Central memory CD8-positive, alpha-beta T cell (primary cell): ENCODE measurements at regions not wholly inside any gene's neighbourhood (a gene's known extent, or its start where the extent isn't known, plus 50 kb on each side); places are given as distances from the start of the nearest gene placed in this dataset.

ENCODE experiments used
- ATAC-seq: fragments of 150-1000 bp; cut with Tn5 transposase; replicated peaks from 2 replicates; pipeline ENCODE4 v1.10.0; 2022; ENCODE audit warnings: mild to moderate bottlenecking, moderate FRiP score, moderate number of reproducible peaks; ENCODE audit not compliant: poor library complexity, severe bottlenecking; ENCODE audit errors: extremely low read depth
- DNase-seq, 2 donors: peaks; one replicate each; pipeline ENCODE4 v3.0.0; 2021; ENCODE audit warnings: low spot score in 2 of 2
- H3K27ac Mint-ChIP-seq: one replicate; pipeline ENCODE4 v1.8.0; 2022; ENCODE audit warnings: low read depth, mild to moderate bottlenecking, moderate library complexity, mixed read lengths
- H3K27me3 Mint-ChIP-seq: one replicate; pipeline ENCODE4 v1.8.0; 2022; ENCODE audit warnings: mixed read lengths
- H3K36me3 Mint-ChIP-seq: one replicate; pipeline ENCODE4 v1.8.0; 2022; ENCODE audit warnings: mild to moderate bottlenecking, moderate library complexity, mixed read lengths; ENCODE audit not compliant: insufficient read depth
- H3K4me1 Mint-ChIP-seq: one replicate; pipeline ENCODE4 v1.8.0; 2022; ENCODE audit warnings: mixed read lengths
- H3K4me3 Mint-ChIP-seq: one replicate; pipeline ENCODE4 v1.8.0; 2022; ENCODE audit warnings: mild to moderate bottlenecking, moderate library complexity, mixed read lengths
- H3K9me3 Mint-ChIP-seq: one replicate; pipeline ENCODE4 v1.8.0; 2022; ENCODE audit warnings: mixed read lengths

DNA sequence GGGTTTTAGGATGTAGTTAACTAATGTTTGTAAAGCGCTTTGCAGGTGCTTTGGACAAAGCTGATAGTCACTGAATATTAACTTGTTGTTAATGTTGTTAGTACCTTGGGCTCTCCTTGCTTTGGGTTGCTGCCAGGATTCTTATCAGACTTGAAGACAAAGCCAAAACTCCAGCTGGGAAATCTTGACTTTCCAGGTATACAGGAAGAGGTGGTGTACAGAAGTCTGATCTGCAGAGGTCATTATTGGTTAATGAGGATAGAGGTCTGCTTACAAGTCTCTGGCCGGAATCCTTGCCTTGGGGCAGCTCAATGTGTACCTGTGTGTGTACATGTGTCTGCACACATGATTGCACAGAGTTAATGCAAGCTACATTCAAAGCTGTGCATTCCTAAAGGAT lies 96.0 kb upstream of the POU3F1 start:
- H3K27ac Mint-ChIP-seq: no peak overlapping the region
- H3K9me3 Mint-ChIP-seq: peaks cover 9% of the 10 kb centered on the region
- H3K36me3 Mint-ChIP-seq: no peaks in the 10 kb centered on the region
- H3K4me3 Mint-ChIP-seq: no peak overlapping the region
- no peaks in the 10 kb centered on the region for H3K4me1 Mint-ChIP-seq
- DNase-seq: no peak
- ATAC-seq: no peak
- H3K27me3 Mint-ChIP-seq: peaks cover 74% of the 10 kb centered on the region

- H3K36me3 Mint-ChIP-seq: no peaks in the 10 kb centered on the region
- no peak overlapping the region for H3K27ac Mint-ChIP-seq
- no peak for ATAC-seq
- H3K4me3 Mint-ChIP-seq: no peak overlapping the region
- no peak for DNase-seq
- no peaks in the 10 kb centered on the region for H3K4me1 Mint-ChIP-seq
- H3K27me3 Mint-ChIP-seq: peaks cover 85% of the 10 kb centered on the region
- H3K9me3 Mint-ChIP-seq: peaks cover 9% of the 10 kb centered on the region
Observed at GRCh38 chr1:38141483-38141882, 94.9 kb upstream of the POU3F1 start.

DNA sequence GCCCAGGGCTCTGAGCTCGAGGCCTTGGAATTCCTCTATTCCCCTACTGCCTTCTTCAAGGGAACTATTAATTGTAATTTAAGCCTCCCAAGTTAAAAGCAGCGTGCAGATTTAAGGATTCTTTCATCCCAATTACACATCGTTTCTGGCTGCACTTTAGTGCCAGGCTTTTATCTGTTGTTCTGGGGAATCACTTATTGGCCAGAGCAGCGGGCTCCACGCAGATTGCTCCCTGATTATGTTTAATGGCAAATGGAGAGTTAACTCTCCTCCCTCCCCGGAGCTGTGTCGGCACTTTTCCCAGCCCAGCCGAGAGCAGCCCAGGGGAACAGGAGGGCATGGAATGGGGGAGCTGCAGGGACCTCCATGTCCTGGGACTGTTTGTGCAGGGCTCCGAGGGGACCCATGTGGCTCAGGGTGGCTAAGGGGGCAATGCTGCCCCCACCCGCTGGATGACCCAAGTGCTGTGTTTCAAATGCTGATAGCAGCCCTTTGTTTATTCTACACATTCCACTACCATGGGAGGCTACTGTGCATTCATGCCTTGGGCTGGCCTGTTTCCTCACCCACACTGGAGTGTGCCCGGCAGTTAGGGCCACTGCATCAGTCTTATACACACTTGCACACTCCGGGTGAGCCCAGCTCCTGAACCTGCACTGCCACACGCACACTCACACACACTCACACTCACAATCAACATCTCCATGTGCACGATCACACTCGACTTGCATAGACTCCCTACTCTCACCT lies 93.3 kb upstream of the POU3F1 start:
- Mint-ChIP-seq H3K9me3 (no peaks in the 10 kb centered on the region), H3K27me3 (peaks cover 87% of the 10 kb centered on the region), H3K4me3 (no peak overlapping the region), H3K27ac (no peak overlapping the region), H3K36me3 (no peaks in the 10 kb centered on the region), H3K4me1 (no peaks in the 10 kb centered on the region)
- no peak for DNase-seq
- ATAC-seq: no peak

- Mint-ChIP-seq H3K4me3 (no peak overlapping the region), H3K9me3 (no peaks in the 10 kb centered on the region), H3K36me3 (no peaks in the 10 kb centered on the region), H3K27ac (no peak overlapping the region), H3K27me3 (peaks cover 85% of the 10 kb centered on the region), H3K4me1 (no peaks in the 10 kb centered on the region)
- ATAC-seq (no peak), DNase-seq (no peak)
Observed at GRCh38 chr1:38138498-38139233, 92.1 kb upstream of the POU3F1 start.

- Mint-ChIP-seq H3K9me3 (no peaks in the 10 kb centered on the region), H3K4me1 (no peaks in the 10 kb centered on the region), H3K27ac (no peak overlapping the region), H3K27me3 (peaks cover 85% of the 10 kb centered on the region), H3K36me3 (no peaks in the 10 kb centered on the region), H3K4me3 (no peak overlapping the region)
- DNase-seq: no peak
- no peak for ATAC-seq
Observed at GRCh38 chr1:38137164-38137563, 90.6 kb upstream of the POU3F1 start.

- peaks cover 83% of the 10 kb centered on the region for H3K27me3 Mint-ChIP-seq
- ATAC-seq (no peak), DNase-seq (no peak)
- H3K4me1 Mint-ChIP-seq: no peaks in the 10 kb centered on the region
- H3K36me3 Mint-ChIP-seq: no peaks in the 10 kb centered on the region
- no peaks in the 10 kb centered on the region for H3K9me3 Mint-ChIP-seq
- no peak overlapping the region for H3K27ac Mint-ChIP-seq
- H3K4me3 Mint-ChIP-seq: no peak overlapping the region
Observed at GRCh38 chr1:38135625-38136414, 89.2 kb upstream of the POU3F1 start.

DNA sequence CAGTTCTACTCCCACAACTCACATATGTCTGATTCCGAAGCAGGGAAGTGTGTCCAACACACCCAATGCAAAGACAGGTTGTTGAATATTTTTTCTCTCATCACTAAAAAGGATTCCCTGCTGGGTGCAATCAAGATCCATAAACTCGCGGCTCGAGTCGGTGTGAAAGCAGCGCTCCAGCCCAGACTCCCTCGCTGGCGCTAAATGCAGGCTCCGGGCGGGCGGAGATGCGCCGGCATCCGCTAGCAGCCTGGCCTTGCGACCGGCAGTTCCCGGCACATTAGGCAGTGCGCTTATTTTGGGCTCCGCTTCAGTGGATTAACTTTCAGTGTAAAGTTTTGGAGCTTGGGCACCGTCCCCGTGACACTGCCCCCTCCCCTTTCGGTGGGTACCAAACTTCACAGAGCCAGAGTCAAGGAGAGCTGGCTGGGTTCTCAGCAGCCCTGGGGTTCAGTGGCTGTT lies 87.7 kb upstream of the POU3F1 start:
- H3K27ac Mint-ChIP-seq: no peak overlapping the region
- DNase-seq (no peak), ATAC-seq (no peak)
- no peaks in the 10 kb centered on the region for H3K4me1 Mint-ChIP-seq
- no peak overlapping the region for H3K4me3 Mint-ChIP-seq
- H3K9me3 Mint-ChIP-seq: no peaks in the 10 kb centered on the region
- H3K27me3 Mint-ChIP-seq: peaks cover 83% of the 10 kb centered on the region
- H3K36me3 Mint-ChIP-seq: no peaks in the 10 kb centered on the region

DNA sequence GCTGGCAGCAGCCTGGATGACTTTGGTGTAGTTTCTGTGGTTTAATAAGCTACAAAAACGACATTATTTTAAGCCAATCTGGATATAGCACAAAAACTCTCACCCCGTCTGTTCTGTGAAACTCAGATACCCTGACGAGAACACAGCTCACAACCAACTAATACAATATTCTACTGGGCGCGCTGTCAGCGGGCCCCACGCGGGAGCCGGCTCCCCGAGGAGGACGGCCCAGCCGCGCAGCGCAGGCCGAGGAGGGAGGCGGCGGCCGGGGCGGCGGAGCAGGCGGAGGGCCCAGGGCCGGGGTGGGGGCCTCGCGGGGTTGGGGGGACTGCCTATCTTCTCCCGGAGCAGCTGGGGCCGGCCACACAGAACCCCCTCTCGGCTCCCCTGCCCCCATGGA lies 87.2 kb upstream of the POU3F1 start:
- Mint-ChIP-seq H3K4me3 (no peak overlapping the region), H3K9me3 (no peaks in the 10 kb centered on the region), H3K4me1 (no peaks in the 10 kb centered on the region), H3K36me3 (no peaks in the 10 kb centered on the region), H3K27me3 (peaks cover 88% of the 10 kb centered on the region), H3K27ac (no peak overlapping the region)
- ATAC-seq (no peak), DNase-seq (no peak)

DNA sequence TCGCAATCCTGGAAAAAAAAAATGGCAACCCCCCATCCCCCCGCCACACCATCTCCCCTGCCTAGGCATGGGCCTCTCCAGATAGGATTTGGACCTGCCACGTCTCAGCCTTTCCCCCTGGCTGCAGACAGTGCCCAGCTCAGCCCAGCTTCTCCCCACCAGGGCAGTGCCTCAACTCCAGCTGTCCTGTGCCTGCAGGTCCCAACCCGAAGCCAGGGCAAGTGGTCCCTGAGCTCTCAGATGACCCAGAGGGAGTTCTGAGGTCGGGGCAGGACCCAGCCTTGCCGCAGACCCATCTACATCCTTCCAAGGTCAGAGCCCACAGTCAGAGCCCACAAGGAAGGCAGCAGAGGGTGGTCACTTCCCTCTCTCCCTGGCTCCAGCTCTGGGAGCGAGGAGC lies 86.7 kb upstream of the POU3F1 start:
- H3K9me3 Mint-ChIP-seq: no peaks in the 10 kb centered on the region

DNA sequence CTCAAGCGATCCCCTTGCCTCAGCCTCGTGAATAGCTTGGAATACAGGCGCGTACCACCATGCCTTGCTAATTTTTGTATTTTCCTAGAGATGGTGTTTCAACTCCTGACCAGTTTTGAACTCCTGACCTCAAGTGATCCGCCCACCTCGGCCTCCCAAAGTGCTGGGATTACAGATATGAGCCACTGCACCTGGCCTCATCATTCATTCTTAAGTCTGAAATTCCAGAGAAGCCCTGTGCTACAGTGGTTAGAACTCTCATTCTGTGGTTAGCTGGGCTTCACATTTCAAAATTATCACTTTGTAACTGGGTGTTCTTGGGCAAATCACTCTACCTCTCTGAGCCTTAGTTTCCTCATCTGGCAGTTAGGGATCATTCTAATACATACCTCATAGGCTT lies 86.1 kb upstream of the POU3F1 start:
- Mint-ChIP-seq H3K27ac (no peak overlapping the region), H3K36me3 (no peaks in the 10 kb centered on the region), H3K27me3 (peaks cover 80% of the 10 kb centered on the region), H3K4me1 (no peaks in the 10 kb centered on the region), H3K9me3 (no peaks in the 10 kb centered on the region), H3K4me3 (no peak overlapping the region)
- no peak for DNase-seq
- no peak for ATAC-seq

More for the DNA sequence above, 86.7 kb upstream of the POU3F1 start:
- DNase-seq (no peak), ATAC-seq (no peak)
- Mint-ChIP-seq H3K36me3 (no peaks in the 10 kb centered on the region), H3K4me3 (no peak overlapping the region), H3K27ac (no peak overlapping the region), H3K4me1 (no peaks in the 10 kb centered on the region), H3K27me3 (peaks cover 86% of the 10 kb centered on the region)

DNA sequence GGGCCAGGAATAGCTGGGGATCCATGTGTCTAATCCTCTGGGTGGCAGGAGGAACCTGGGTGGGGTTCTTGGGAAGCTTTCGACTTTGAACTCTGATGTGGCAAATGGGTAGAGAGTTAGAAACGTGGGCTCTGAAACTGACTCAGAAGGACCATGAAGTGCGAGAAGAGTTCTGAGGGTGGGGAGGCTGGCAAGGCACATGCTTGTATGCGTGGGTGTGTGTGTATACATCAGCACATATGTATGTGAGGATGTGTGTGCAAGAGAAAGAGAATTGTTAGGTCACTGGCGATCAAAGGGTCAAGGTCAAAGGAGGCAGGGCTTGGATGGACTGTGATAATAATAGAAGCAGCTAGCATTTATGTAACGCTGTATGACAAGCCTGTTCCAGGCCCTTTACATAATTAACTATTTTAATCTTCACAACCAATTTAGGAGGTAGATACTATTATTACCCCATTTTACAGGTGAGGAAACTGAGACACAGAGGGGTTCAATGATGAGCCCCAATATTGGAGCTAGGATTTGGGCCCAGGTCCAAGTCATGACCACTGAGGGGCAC lies 84.5 kb upstream of the POU3F1 start:
- no peak overlapping the region for H3K4me3 Mint-ChIP-seq
- no peaks in the 10 kb centered on the region for H3K36me3 Mint-ChIP-seq
- peaks cover 64% of the 10 kb centered on the region for H3K27me3 Mint-ChIP-seq
- no peak overlapping the region for H3K27ac Mint-ChIP-seq
- no peak for DNase-seq
- no peak for ATAC-seq
- no peaks in the 10 kb centered on the region for H3K9me3 Mint-ChIP-seq
- H3K4me1 Mint-ChIP-seq: no peaks in the 10 kb centered on the region

- Mint-ChIP-seq H3K9me3 (no peaks in the 10 kb centered on the region), H3K4me3 (no peak overlapping the region), H3K27ac (no peak overlapping the region), H3K27me3 (peaks cover 58% of the 10 kb centered on the region), H3K36me3 (no peaks in the 10 kb centered on the region), H3K4me1 (no peaks in the 10 kb centered on the region)
- DNase-seq (no peak), ATAC-seq (no peak)
Observed at GRCh38 chr1:38129971-38130370, 83.4 kb upstream of the POU3F1 start.
